Liver (tissue), 3 donors: ENCODE measurements at regions not wholly inside any gene's neighbourhood (a gene's known extent, or its start where the extent isn't known, plus 50 kb on each side); places are given as distances from the start of the nearest gene placed in this dataset.

Experiments
- CTCF ChIP-seq: fragments of 150-350 bp; IDR thresholded peaks from 2 replicates; pipeline ENCODE4 v1.5.1; 2017; ENCODE audit warnings: improper control_type of control experiment, low read depth, low read length; ENCODE audit not compliant: missing input control
- HNF4A ChIP-seq, 2 donors: conservative IDR thresholded peaks; 2 replicates each; pipeline ENCODE4 v1.6.1; 2016; ENCODE audit warnings: antibody characterized with exemption in 2 of 2, mild to moderate bottlenecking in 2 of 2
- JUND ChIP-seq, 2 donors: IDR thresholded peaks; 2 replicates each; pipeline ENCODE4 v1.6.1; 2016; ENCODE audit warnings: antibody characterized with exemption in 2 of 2
- MAX ChIP-seq: IDR thresholded peaks from 2 replicates; pipeline ENCODE4 v1.6.1; 2016; ENCODE audit warnings: antibody characterized with exemption
- NR2F2 ChIP-seq: IDR thresholded peaks from 2 replicates; pipeline ENCODE4 v1.6.1; 2016; ENCODE audit warnings: antibody characterized with exemption
- RXRA ChIP-seq, 2 donors: IDR thresholded peaks; 2 replicates each; pipeline ENCODE4 v1.6.1; 2017 to 2018; ENCODE audit warnings: antibody characterized with exemption in 2 of 2, mild to moderate bottlenecking in 1 of 2
- SP1 ChIP-seq: IDR thresholded peaks from 2 replicates; pipeline ENCODE4 v1.6.1; 2018; ENCODE audit warnings: antibody characterized with exemption, mild to moderate bottlenecking
- ZBTB33 ChIP-seq: IDR thresholded peaks from 2 replicates; pipeline ENCODE4 v1.6.1; 2016; ENCODE audit warnings: antibody characterized with exemption
- donor health status: healthy.
- donor health status: healthy.

GRCh38 chr4:187422655-187423054 is 572.9 kb upstream of the ZFP42 start:
- TF ChIP-seq CTCF: no peak
- TF ChIP-seq NR2F2: no peak
- TF ChIP-seq MAX: no peak
- no peak for TF ChIP-seq HNF4A (conservative IDR thresholded peaks at IDR 0.05)
- no peak for TF ChIP-seq SP1
- TF ChIP-seq ZBTB33: no peak
- TF ChIP-seq JUND (IDR thresholded peaks at IDR 0.05): no peak
- no peak for TF ChIP-seq RXRA (IDR thresholded peaks at IDR 0.05)
